SK-MEL-5 (cell line): ENCODE measurements at regions not wholly inside any gene's neighbourhood (a gene's known extent, or its start where the extent isn't known, plus 50 kb on each side); places are given as distances from the start of the nearest gene placed in this dataset.

Experiments
- DNase-seq: peaks from one replicate; pipeline ENCODE4 v3.0.0-alpha.2; 2016; ENCODE audit warnings: low read depth, low spot score
- in situ Hi-C: cut with HindIII; loops from 2 replicates; pipeline ENCODE4 v1.10.0; 2016; ENCODE audit warnings: low sequenced_read_pairs, high pct_unique_total_duplicates, low pct_unique_long_range_greater_than_20kb

DNA sequence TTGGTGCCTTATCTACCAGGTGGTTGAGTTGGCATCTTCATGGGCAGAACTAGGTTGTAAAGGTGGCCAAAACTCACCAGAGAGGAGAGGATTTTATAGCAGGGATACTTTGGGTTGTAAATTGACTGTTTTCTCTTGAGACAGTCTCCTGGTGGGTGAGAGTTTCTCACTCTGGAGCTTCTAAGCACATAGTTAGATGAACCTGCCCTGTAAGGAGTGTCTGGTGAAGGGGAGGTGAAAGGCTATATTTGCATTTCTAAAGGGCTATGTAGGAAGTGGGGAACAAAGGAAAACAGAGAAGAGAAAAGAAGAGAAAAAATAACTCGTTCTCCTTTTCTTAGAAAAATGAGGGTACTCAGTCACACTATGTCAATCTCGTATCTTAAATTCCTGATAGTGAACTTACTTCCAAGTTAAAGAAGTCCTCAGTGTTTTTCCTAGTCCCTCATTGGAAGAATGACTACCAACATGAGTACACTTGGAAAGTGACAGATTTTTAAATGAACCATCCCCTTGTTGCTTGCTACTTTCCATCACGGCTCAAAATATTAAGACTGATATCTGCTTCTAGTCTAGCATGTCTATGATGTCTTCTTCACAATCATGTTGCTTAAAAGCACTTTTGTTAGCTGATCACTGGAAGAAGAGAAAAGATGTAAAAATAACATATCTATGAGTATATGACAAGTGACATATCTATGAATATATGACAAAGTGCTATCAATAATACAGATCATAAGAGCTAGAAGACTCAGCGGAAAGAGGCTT, 113.8 kb upstream of the P2RY1 start:
- in situ Hi-C loops: no loop called here
- no peak for DNase-seq

DNA sequence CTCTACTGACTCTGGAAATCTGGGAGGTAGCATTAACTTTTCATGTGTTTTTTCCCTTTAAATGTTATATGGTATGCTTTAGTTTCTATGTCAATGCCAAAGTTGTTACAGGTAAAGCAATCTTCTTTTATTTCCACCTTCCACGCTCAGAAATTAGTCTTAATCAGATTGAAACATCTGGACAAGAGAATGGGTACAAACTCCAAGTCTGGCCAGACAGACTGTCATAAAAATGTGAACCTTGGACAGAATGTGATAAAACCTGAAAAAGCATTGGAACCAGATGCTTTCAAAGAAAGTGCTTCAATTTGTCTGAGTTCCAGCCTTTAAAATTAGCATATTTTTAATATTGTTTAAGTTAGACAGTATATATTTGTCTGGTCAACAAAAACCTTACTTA, 110.7 kb upstream of the P2RY1 start:
- in situ Hi-C loops: no loop called here
- no peak for DNase-seq

DNA sequence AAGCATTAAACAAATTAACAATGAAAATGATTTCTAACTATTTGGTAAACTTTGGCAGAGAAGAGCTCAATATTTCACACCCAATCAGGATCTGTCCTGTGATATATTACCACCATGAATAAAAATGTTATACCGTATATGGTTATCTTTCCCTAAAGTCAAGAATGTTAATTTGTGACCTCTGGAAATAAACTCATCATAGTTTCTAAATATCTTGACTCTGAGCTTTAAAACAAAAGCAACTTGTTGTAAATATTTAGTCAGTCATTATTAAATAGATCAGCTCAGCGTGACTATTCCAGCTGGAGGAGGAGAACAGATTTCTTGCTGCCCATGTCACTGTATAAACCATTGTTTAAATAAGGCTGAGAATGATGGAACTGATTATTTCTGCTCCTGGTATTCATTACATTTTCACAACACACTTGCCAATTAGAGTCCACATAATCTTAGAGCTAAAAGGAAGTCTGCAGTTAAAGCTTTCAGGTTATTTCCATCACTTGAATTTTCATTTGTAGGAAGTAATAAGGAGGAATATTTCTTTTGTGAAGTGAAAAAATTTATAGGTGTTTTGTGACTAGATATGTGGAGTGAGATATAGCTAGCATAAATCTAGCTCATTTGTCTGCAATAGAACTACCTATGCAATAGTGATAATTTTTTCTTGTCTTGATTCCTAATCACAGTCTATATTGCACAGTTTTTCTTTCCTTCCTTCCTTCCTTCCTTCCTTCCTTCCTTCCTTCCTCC, 106.5 kb upstream of the P2RY1 start:
- in situ Hi-C loops: no loop called here
- DNase-seq: no peak

DNA sequence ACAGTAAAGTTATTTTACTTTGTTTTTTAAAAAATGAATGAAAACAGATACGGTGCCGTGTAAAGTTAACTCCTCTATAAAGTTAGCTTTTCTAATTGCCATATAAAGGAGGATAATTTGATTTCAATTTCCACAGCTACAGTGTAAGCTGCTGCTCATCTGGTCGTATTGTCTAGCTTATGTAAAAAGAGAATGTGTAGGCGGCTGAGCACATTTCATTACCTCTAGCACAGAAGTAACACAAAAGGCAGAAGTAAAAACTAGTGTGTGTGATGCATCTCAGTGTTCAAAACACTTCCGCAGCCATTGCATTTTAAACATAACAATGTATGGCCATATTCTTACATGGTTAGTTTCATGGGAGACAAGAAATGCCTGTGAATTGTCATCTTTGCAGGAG, 105.0 kb upstream of the P2RY1 start:
- in situ Hi-C loops: no loop called here
- DNase-seq: no peak

DNA sequence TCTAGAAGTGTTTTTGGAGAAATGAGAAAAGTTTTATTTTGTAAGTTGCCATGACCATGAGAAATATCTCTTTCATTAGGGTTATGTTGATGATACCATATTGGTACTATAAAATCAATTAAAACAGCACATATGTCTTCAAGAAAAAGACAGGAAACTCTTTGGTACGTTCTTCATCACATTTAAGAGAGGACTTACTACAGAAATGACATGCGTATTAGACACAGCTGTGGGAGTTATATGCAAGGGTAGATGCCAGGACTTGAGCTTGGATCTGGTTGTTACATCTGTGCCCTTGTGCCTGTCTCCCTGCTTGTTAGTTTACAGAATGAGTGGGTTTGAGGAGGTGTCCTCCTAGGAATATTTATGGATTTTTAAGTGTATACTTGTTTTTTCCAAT, 103.4 kb upstream of the P2RY1 start:
- in situ Hi-C loops: no loop called here
- no peak for DNase-seq

DNA sequence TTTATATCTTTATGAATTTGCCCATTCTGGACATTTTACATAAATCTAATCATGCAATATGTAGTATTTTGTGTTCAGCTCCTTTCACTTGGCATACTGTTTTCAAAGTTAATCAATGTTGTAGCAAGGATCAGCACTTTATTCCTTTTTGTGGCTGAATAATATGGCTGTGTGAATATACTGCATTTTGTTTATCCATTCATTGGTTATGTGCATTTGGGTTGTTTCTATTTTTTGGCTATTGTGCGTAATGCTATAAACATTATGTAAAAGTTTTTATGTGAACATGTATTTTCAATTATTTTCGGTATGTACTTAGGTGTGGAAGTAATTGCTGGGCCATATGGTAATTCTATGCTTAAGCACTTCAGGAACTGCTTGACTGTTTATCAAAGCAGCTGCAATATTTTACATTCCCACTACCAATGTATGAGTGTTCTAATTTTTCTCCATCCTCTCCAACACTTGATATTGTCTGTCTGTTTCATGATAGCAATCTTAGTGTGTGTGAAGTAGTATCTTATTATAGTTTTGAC, 101.3 kb upstream of the P2RY1 start:
- in situ Hi-C loops: no loop called here
- no peak for DNase-seq

DNA sequence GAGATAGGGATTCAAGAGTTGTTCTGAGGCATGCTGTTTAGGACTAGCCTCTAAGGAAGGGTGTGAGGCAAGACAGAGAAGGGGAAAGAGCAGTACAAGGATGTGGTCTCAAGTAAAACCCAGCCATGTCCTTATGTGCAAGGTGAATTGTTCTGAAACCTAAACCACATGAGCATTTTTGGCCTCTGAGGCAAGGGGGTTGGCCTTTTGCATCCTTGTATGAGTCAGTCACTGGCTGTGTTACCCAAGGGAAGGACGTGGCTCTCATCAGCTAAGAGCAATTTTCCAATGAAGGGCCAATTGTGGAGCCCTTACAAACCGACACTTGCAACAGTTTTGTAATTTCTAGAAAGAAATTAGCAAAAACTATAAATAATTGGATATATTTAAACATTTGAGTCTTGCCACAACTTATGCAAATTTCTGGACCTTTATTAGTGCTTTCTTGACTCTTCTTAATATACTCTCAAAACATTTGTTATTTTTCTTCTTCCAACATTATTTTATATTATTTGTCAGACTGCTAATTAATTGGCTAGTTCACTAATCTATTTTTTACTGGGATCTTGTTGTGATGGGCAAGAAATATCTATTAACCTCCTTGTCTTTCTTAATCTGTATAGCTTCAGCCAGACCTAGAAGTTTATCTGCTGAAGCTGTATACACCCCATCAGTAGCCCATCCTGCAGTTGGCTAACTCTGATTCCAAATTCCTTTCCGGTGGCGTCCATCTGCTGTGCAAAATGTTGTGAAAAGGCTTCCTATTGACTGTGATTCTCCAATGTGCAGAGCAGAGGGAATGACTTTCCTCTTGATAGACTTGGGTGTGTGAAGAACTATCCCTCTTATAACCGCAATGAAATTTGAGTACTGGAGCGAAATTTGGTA, 97.7 kb upstream of the P2RY1 start:
- in situ Hi-C loops: no loop called here
- peak; percentile 95 for DNase-seq

DNA sequence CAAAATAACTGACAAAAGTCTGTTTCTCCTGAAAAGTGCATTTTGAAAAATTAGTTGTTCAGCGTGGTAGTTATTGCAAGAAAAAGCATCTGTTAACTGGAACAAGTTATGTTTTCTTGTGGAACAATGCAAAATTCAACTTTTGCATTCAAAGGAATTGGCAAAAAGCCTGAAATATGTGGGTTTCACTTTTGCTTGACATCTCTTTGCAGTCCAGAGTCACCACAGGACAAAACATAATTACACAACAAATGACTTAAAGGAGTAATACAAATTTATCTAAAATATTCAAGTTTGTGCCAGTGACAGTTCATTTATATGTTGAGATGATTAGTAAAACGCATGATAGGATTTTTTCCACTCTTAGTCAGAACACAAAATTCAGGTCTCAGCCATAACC, 96.3 kb upstream of the P2RY1 start:
- peak; percentile 41 for DNase-seq
- in situ Hi-C loops: no loop called here

DNA sequence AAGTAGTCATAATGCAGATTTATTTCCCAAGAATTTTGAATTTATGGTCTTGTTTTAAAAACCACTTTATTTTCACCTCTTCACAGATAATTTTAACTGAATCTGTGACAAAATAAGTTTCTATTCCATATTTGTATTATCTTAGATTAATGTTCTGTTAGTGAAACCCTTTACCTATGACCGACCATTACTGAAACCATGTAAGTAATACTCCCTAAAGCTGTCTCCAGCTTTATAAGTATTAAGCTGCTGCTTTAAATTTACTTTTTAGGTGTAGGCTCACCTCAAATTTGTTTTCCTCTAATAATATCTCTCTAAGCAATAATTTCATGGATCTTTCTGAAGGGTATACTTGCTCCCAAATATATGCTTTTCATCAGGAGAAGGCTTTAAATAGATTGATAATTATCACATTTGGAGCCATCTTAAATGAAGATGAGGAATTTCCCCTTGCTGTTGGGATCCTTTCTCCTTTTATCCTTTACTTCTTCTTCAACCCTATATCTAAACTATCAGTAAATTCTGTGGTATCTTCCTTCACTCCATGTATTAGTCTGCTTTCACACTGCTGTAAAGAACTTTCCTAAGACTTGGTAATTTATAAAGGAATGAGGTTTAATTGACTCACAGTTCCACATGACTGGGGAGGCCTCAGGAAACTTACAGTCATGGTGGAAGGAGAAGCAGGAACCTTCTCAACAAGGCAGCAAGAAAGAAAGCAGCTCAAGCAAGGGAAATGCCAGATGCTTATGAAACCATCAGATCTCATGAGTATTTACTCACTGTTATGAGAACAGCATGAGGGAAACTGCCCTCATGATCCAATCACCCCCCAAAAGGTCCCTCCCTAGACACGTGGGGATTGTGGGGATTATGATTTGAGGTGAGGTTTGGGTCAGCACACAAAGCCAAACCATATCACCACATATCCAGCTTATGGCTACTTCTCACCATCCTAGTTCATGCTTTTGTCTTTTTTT, 92.3 kb upstream of the P2RY1 start:
- in situ Hi-C loops: no loop called here
- DNase-seq: no peak

DNA sequence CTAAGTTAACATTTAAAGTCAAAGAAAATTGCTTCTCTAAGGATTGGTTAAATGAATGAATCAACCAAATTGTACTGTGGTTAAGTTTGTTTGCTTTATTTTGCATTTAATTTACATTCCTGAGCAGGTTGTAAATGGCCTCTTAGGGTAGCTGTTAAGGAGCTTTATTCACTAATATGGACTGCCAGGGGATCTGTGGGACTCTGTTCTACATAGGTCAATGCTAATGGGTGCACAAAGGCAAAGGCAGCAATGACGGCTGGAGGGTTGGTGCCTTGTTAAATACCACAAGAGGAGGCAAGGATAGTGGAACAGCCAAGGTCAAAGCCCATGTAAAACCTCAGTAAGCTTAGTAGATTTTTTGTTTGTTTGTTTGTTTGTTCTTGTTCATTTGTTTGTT, 89.3 kb upstream of the P2RY1 start:
- DNase-seq: no peak
- in situ Hi-C loops: no loop called here

DNA sequence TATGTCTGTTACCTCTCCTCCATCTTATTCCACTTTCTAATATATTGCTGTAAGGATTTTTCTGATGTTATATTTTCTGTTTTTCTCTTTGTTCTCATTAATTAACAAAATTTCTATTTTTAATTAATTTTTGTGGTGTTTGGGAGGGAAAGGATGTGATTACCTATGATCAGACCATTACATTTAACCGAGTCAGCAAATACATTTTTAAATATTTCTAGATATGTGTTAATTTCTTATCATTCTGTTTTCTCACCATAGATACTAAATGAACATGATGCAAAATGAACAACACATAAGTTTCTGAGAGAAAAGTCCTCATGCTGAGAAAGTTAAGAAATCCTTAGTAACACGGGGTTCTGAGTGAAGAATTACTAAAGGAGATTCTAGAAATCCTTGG, 80.6 kb upstream of the P2RY1 start:
- no peak for DNase-seq
- in situ Hi-C loops: no loop called here

DNA sequence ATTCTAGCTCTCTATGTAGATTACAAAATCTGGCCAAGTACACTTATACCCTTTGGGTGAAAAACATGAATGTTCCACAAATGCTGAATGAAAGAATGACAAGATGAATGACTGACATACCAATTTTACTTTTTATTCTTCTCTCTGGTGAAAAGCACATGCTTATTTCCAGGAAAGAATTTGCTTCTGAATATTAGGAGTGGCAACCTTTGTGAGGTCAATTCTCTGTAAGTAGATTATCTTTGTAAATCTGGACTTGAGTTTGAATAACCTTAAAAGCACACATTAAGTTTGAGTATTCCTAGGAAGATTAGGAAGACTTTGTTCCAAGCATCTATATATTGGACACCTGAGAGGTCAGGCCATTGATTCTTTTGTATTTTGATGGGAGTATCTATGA, 78.1 kb upstream of the P2RY1 start:
- in situ Hi-C loops: no loop called here
- no peak for DNase-seq

DNA sequence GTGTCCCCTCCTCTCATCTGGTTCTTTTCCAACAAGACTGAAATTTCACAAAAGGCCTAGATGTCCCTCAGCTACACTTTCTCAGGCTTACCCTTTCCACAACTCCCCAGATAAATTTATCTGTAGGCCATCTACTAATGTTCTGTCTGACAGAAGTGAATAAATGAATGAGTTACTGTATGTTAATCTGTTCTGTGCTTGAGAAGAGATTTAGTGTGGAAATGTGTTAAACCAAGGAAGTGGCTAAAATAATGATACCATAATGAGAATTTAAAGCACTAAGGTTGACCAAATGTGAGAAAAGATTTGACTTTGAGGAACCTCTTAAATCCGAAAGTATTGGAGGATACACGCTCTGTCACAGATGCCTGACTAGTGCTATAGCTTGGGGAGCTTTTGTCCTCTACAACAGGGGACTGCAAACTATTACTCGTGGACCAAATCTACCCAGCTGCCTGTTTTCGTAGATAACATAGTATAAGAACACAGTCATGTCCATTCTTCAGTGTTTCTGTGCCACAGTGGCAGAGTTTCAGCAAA, 74.8 kb upstream of the P2RY1 start:
- DNase-seq: no peak
- in situ Hi-C loops: no loop called here

DNA sequence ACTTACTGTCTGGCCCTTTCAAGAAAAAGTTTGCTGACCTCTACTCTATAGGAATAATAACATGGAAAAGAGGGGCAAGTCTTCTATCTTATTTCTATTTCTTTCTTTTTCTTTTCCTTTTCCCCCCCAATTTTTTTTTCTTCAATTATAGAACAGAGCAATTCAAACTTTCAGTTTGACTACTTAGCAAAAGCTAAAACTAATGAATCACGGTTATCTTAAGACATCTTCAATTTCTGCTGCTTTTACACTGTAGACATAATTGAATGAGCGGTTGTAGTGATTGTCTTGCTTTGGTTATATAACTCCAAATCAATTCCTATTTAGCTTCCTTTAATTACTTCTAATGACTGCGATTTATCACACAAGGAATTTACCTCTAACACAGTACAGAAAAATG, 74.3 kb upstream of the P2RY1 start:
- in situ Hi-C loops: no loop called here
- DNase-seq: no peak

DNA sequence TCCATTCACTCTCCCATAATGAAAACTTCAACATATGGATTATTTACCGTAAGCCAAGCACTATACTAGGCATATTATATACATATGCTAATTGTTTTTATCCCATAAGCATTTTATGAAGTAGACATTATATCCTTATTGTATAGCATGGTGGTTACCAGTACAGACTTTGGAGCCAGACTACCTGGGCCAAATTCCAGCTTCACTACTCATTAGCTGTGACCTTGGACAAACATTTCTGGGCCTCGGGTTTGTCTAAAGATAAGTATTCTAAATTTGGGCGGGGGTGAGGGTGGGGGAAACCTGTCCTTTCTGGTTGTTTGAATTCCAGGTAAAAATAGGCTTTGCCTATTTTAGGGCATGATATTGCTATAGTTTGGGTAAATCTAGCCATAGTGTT, 66.5 kb upstream of the P2RY1 start:
- in situ Hi-C loops: no loop called here
- no peak for DNase-seq

DNA sequence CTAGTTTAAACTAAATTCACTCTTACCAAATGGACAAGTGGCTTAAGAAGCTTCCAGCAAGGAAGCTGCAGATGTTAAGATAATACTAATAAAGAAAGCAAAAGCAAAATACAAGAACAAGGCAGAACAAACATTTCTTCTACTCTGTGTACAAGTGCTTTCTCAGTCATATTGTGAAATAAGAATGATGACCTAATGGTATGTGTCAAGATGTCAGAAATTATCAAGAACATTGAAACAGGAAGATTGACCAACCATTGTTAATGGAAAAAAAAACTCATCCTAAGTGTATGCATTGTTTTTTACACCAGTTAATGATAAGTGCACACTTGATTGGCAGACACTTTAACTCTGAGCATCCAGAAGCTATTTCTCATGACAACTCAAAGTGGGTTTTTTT, 65.4 kb upstream of the P2RY1 start:
- in situ Hi-C loops: no loop called here
- no peak for DNase-seq

DNA sequence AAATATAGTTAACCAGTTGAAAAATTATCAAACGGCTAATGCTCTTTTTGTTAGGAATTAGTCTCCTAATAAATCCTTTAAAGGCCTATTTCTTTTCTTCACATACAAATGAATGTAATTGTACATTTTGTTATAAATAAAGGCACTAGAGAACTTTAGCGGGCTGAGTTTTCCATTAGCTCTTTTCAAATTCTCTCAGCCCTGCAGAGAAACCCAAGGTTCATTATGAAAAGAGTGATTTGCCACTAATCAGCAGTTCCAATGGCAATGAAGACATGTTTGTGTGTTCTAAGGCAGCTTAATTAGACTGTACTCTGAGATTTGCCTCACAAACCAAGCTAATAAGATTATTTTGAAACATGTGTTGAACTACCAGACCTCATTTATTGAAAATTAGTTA, 64.6 kb upstream of the P2RY1 start:
- no peak for DNase-seq
- in situ Hi-C loops: no loop called here
